Fibroblast of pulmonary artery (primary cell): ENCODE measurements at regions not wholly inside any gene's neighbourhood (a gene's known extent, or its start where the extent isn't known, plus 50 kb on each side); places are given as distances from the start of the nearest gene placed in this dataset.
"Not testable (repeated sequence)": the region's sequence is repeated elsewhere in the genome, so short reads cannot be mapped to it uniquely, and the experiment has no call there.

ENCODE experiments used
- DNase-seq: peaks from one replicate; pipeline ENCODE4 v3.0.0-alpha.2; 2010; ENCODE audit warnings: low read depth
- H3K4me3 ChIP-seq: replicated peaks from 2 replicates; pipeline ENCODE4 v1.5.1; 2011; ENCODE audit warnings: low read depth, mild to moderate bottlenecking, control low read depth, low read length, moderate library complexity
- CTCF ChIP-seq: IDR thresholded peaks from 2 replicates; pipeline ENCODE4 v1.5.1; 2011; ENCODE audit warnings: mild to moderate bottlenecking, control low read depth, low read length, inconsistent platforms; ENCODE audit errors: missing control alignments

- TF ChIP-seq CTCF: no peak
- no peak overlapping the region for H3K4me3 ChIP-seq
- no peak for DNase-seq
Observed at GRCh38 chr16:5158494-5158893, 60.9 kb upstream of the EEF2KMT start.

GRCh38 chr16:5156486-5156885 is 58.9 kb upstream of the EEF2KMT start:
- DNase-seq, H3K4me3 ChIP-seq: not testable (repeated sequence)

GRCh38 chr16:5154006-5154405 is 56.4 kb upstream of the EEF2KMT start:
- H3K4me3 ChIP-seq, DNase-seq: not testable (repeated sequence)

- not testable (repeated sequence) for DNase-seq, H3K4me3 ChIP-seq
Observed at GRCh38 chr16:5151409-5151808, 53.8 kb upstream of the EEF2KMT start.
